Epithelial cell of prostate (primary cell): ENCODE measurements at regions not wholly inside any gene's neighbourhood (a gene's known extent, or its start where the extent isn't known, plus 50 kb on each side); places are given as distances from the start of the nearest gene placed in this dataset.
A peak's percentile ranks its signal among the peaks of the same experiment; 100 is the strongest.

ENCODE experiments used
- DNase-seq: peaks from one replicate; pipeline ENCODE4 v3.0.0-alpha.2; 2011; ENCODE audit warnings: low read depth, low spot score
- H3K27ac ChIP-seq: fragments of 450-650 bp; 2 replicates; pipeline ENCODE4 v1.5.1; 2017; ENCODE audit warnings: mild to moderate bottlenecking

DNA sequence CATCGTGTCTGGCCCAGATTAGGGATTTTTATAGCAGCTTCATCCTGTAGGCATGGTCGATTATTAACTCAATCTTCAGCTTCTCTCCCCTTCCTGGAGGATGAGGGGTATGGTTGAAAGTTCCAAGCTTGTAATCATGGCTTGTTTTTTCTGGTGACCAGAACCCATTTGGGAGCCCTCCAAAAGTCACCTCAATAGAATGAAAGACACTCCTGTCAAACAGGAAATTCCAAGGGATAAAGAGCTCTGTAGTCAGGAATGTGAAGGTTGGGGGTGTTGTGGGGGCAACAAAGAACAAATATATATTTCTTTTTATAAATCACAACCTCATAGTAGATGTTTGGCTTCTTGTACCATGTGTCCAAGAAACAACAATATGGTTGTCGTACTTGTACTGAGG lies 212.7 kb upstream of the ESRRG start:
- DNase-seq = no peak
- no peak overlapping the region for H3K27ac ChIP-seq

DNA sequence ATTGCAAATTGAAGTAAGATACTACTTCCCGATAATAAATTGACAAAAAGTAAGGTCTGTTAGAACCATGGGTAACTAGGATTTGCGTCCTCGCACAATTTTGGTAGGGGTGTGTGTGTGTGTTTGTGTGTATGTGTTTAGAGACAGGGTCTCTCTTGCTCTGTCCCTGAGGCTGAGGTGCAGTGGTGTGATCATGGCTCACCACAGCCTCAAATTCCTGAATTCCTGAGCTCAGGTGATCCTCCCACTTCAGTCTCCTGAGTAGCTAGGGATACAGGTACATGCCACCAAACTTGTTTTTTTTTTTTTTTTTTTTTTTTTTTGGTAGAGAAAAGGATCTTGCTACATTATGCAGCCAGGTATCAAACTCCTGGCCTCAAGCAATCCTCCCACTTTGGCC lies 209.2 kb upstream of the ESRRG start:
- DNase-seq = no peak
- no peak overlapping the region for H3K27ac ChIP-seq

DNA sequence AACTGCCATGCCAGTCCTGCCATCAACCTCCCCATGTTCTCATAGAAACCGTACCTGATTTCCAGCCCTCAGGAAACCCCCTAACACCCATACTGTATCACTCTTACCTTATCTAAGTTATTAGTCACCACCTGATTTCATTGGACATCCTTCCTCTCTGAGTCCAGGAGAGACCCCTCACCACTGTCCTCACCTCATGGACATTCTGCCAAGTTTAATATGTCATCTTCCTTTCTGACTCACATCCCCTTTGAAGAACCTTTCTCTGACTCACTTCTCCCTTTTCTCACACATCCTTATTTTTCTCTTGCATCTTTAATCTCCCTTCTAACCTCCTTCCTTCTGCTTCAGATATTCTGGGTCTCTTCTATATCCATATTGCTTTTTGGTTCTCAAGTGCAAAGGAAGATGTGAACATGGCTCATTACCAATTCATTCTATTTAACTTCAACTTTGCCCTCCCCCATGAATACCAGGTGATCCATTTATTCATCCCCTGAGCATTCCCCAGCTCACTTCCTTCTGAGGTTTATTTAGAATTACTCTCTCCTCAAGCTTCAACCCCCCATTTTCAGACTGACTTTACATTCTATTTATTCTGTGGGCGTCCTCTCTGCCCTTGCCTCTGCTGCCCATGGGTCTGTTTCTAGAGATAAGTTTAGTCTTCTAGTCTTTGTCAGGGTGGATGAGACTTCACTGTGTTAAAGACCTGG lies 206.8 kb upstream of the ESRRG start:
- peak; percentile 60 for DNase-seq
- peak overlapping the region; percentile 63 for H3K27ac ChIP-seq

DNA sequence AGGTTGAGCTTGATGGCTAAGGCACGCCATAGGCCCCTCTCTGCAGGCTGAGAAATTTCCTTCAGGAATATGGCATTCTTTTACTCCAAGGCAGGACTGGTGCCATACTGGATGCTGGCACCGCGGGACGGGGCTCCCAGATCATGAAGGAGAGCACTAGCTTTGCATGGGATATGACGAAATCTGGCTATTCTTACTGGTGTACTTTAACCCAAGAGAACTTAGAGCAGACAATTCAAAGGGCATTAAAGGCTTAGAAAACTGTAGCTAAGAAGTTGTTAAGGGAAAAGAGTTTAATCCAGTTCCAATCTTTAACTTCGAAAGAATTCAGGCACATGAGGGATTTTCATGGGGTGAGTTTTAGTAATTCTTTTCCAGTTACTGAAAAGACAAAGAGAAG lies 204.4 kb upstream of the ESRRG start:
- no peak for DNase-seq
- H3K27ac ChIP-seq = no peak overlapping the region

DNA sequence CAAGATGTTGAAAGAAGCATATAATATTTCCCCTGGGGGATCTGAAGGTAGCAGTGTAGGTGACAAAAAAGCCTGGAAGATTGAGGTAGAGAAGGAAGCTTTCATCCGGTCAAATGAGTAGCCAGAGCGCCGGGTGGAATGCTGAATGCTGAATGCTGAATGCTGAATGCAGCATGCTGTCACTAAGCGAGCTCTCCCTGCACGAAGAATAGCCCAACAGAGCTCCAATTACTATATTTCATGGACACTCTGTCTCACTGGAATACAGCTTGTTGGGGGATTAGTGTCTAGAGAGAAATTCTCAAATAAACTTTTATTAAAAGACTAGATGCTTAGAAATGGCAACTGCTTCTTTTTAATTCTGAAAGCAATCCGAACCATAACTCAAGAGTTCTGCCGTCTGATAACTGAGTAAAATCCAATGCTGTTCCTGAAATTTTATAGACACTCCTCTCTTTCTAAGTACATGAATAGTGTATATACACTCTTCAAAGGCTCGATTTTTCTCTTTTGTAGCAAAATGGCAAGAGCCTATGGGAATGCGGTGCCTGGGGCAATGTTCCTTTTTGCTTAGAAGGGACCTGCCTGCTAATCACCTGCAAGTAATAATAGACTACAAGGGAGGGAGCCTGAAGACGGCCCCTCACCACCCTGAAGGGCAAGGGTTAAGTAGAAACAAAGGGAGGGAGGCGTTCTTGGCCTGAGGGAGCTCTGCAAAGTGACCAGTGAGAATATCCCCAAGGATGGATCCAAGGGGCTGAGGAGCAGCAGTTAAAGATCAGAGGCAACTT lies 203.7 kb upstream of the ESRRG start:
- no peak overlapping the region for H3K27ac ChIP-seq

DNA sequence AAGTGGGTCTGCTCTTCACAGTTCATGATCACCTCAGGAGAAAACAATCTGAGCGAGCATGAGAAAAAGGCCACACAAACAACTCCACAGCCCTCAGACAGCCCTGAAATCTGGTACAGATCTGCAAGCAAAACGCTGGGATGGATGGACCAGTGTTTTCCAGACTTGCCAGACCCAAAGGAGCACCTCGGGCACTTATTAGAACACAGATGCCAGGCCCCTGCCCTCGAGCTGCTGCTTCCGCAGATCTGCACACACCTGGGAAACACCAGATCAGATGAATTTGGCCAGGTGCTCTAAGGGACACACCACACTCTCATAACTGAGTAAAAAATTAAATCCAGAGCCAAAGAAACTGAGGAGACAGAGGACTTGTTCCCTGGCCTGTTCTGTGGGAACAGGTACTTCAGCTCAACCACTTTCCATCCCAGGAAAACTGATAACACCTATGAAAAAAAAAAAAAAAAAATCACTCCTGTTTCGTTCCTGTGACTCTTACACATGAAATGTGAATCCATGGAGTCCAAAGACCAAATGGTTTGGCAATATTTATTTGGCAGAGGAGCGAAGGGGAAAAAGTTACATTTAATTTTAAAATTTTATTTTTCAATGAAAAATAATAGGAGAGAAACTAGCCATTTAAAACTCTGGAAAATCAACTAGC lies 202.9 kb upstream of the ESRRG start:
- DNase-seq = no peak
- H3K27ac ChIP-seq = no peak overlapping the region

More for the DNA sequence above, 203.7 kb upstream of the ESRRG start:
- DNase-seq = no peak

DNA sequence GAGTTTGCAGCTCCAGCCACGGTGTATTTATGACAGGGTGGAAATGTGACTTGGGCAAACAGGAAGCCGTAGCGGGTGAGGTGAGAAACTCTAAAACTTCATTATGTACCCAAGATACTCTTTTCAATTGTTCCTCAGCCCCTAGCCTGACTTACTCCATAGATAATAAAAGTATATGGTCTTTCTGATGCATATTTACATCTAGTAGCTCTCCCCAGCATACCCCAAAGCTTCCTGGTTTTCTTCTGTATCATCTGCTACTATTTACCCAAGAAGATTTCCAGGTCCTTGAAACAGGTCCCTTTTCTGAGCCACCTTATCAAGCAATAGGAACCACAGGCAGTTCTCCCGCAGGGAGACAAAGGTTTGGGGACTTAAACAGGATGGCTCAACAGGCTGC lies 201.5 kb upstream of the ESRRG start:
- H3K27ac ChIP-seq = no peak overlapping the region
- DNase-seq = no peak

DNA sequence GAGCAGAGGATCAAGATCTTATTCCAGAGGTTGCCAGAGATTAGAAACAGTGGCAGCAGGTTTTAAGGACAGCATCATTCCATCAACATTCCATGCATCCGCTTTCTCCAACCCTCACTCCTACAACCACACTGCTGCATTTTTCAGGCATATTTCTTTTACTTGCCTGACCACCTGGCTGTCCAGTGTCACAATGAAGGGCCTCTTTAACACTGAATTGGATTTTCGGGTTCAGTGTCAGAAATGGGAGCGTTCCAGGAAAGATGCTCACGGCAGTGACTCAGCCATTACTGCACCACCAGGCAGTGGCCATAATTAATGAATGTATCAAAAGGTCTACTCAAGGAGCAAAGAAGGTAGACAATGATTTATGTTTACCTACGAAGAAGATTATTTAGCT lies 200.4 kb upstream of the ESRRG start:
- H3K27ac ChIP-seq = no peak overlapping the region
- DNase-seq = no peak

DNA sequence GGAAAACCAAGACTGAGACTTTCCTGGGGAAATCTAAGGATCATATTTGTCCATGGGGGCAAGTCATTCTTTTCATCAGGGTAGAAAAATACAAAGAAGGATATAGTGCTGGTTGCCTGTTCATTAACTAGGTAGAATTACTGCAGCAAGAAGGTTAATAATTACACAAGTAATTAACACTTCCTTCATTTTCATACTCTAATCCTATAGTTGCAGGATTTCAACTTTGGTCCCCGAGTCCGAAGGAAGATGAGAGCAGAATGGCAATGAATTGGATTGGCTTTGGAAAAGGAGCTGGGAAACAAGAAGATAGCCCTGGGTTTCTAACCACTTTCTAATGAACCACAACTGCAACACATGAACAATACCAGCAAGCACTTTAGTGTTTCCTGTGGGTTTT lies 199.2 kb upstream of the ESRRG start:
- DNase-seq = no peak
- H3K27ac ChIP-seq = no peak overlapping the region

DNA sequence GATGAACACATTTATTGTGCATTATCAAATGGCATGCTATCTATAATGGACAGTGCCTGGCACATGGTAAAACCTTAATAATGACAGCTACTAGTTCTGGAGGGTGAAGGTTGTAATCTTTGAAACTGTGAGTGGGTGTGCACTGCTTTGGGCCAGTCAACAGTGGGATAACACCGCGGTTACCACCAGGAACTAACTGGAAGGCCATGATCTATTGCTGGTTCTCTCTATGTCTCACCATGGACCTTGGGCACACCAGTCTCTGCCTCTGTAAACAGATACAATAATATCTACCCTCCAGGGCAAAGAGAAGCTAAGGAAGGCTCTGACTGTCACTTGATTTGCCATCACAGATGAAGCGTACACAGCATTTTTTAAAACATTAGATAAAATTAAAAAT lies 198.6 kb upstream of the ESRRG start:
- no peak for DNase-seq
- no peak overlapping the region for H3K27ac ChIP-seq

DNA sequence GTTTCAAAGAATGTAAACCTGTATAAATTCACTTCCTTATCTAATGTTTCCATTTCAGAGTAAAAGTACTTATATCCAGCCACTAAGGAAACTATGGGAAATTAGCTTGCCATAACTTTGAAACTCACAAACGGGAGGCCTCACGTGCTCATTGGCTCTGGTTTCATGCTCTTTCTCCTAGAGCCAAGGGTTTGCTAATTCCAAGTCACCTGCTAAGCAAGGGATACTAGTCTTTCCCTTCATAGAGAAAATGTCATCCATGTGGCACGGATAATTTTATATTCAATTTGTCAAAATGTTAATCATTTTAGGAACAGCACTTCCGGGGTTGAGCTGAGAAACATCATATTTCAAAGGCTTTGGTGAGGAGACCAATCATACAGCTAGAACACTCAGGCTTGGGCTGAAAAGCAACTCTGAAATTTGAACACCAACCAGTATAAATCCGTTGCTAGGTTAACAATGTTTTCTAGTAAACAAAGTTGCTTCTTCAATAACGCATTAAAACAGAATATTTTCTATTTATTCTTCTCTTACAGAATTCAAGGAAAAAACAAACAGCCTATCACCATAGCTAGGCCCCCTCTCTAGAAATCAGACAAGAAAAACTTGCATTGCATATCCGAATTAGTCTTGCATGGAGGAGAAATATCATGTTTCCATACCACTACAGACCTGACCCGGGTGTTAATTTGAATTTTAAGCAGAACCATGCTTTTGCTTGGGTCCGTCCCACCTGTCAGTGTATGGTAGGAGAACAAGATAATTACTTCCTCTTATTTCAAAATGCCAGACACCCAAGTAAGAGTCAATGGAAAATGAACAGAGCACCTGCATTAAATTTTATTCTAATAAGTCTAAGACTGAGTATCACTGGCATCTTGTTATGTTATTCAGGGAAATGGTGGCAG lies 196.1 kb upstream of the ESRRG start:
- DNase-seq = no peak
- H3K27ac ChIP-seq = no peak overlapping the region

DNA sequence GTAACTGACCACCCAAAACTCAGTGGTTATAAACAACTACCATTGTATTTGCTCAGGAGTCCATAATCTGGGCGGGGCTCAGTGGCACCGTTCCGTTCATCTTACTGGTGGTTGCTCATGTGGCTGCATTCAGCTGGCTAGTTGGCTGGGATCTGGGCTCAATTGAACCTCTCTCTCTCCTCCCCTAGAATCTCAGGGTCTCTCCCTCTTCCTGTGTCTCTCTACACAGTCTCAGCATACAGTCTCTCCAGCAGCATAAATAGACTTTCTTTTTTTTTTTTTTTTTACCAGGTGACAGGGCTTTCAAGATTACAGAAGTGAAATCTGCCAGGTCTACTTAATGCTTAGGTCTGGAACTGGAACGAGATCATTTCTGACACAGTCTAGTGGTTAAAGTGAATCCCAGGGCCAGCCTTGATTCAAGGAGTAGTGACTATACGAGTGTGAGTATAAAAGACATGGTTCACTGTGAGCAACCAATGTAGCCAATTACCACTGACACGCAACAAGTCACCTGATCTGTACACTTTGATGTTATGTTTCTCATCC lies 193.7 kb upstream of the ESRRG start:
- no peak for DNase-seq
- H3K27ac ChIP-seq = no peak overlapping the region

DNA sequence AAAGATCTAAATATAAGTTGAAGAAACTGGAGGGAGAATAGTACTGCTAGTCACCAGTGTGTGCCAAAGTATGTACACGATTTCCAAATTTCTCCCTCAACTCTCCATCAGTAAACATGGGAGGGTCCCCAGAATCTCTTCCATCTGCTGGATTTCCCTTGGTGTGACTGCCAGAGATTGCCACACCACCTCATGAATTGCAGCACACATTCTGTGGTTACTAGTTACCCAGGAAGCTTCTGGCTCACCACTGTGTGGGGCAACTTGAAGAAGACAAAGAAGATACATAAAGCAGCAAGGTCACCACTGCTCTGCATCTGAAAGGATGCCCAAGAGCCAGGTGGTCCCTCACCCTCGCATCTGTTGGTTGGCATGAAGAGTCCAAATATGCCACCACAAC lies 191.7 kb upstream of the ESRRG start:
- H3K27ac ChIP-seq = no peak overlapping the region
- DNase-seq = no peak

DNA sequence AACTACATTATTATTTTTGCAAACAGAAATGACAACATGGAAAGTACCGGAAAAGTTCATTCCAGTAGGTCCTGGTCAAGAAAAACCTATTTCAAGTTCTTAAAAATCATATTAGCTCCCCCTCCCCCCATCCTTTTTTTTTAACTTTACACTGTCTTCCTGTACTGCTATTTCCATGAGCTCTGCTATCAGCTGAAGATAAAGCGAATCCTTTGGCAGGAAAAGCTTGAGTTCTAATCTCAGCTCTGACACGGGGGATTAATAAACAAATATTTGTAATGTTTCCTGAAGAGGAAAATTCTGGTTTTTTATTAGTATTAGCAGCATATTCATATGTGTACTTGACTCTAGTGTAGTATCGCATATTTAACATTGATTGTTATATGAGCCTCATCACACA lies 190.7 kb upstream of the ESRRG start:
- no peak for DNase-seq
- H3K27ac ChIP-seq = no peak overlapping the region

DNA sequence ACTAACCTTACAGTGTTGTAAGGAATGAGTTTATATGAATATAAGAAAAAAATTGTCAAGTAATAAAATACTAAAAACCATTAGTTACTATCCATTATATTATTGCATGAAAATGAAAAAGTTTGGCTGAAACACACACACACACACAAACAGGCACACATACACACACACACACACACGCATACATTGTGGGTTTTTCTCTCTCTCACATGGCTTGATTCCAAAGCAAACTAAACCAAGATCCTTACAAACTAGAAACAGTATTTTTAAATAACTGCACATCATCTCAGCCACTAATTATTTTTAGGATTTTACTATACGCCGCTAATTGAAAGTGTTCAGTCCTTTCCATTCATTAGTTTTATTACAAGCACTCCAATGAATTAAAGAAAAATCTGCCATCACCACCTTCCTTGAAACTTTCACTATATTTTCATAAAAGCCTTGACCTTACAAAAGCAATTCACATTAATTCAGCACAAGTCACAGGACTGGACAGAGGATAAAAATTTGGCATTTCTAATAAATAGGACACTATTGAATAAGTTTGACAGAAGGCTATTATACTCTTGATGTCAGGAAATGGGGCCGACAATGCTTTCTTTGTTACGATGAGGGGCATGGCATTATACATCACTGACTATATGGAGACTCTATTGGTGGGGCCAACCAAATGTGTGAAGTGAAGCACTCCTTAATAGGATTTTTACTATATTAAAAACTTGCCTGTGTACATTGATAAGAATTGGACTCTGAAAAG lies 187.0 kb upstream of the ESRRG start:
- no peak for DNase-seq
- H3K27ac ChIP-seq = no peak overlapping the region

DNA sequence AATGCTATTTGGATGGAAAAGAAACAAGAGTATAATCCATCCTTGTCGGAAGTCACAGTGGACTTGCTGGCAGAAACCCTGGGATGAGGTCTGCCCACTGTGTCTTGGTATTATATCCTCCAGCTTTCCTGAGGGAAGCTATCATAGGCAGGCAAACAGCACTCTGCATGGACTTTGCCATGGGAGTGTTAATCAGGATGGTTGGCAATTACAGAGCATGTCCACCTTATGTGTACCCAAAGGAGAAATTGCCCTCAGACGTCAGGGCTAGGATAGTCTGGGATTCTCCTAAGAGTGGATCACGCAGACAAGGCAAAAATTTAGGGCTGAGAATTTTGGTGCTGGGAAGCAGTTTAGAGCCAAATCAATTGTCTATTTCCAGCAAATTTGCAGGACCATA lies 184.9 kb upstream of the ESRRG start:
- H3K27ac ChIP-seq = no peak overlapping the region
- no peak for DNase-seq

DNA sequence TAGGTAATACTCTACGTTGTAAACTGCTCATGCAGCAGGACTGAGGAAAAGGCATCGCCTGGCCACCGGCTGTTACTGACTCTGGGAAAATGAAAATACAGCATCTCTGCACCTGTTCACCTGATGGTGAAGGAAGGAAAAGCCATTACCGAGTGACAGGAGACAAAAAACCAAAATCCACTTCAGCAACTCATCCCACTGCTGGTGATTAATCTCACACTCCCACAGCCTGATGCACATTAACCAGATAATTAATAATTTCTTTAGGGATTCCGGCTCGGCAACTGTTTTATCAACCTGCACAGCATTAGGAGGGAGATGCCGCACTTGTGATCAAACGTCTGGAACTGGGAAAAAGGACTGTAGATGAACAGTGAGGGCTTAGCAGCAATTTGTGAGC lies 183.9 kb upstream of the ESRRG start:
- no peak for DNase-seq
- no peak overlapping the region for H3K27ac ChIP-seq

DNA sequence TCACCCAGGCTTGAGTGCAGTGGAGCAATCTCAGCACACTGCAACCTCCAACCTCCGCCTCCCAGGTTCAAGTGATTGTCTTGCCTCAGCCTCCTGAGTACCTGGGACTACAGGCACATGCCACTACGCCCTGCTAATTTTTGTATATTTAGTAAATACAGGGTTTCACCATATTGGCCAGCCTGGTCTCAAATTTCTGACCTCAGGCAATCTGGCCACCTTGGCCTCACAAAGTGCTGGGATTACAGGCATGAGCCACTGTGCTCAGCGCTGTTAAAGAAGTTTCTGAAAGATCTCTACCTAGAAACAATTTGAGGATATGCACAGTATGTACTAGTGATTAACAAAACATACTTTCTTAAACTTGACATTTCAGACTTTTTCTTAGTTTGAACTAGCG lies 182.6 kb upstream of the ESRRG start:
- no peak overlapping the region for H3K27ac ChIP-seq
- no peak for DNase-seq

DNA sequence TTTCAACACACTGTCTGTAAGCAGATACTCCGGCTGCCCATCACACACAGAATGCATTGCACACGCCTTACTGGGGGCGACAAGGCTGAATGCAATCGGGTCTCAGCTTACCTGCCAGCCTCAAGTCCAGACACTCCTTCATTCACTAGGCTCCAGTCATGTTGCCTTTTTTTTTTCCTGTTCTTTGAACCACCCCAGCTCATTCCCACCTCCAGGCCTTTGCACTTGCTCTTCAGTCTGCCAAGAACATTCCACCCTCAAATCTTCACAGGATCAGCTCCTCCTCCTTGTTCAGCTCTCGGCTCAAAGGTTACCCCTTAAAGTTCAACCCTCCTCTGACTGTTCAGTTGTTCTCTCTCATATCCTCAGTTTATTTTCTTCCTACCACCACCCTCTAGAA lies 181.9 kb upstream of the ESRRG start:
- no peak overlapping the region for H3K27ac ChIP-seq
- DNase-seq = no peak
